TTC549 (cell line): ENCODE measurements at regions not wholly inside any gene's neighbourhood (a gene's known extent, or its start where the extent isn't known, plus 50 kb on each side); places are given as distances from the start of the nearest gene placed in this dataset.

ENCODE experiments used
- FAIRE-seq: peaks from 2 replicates; lab custom pipeline; 2012; peaks lifted over from hg19 to GRCh38; lab: Jason Lieb, UNC

DNA sequence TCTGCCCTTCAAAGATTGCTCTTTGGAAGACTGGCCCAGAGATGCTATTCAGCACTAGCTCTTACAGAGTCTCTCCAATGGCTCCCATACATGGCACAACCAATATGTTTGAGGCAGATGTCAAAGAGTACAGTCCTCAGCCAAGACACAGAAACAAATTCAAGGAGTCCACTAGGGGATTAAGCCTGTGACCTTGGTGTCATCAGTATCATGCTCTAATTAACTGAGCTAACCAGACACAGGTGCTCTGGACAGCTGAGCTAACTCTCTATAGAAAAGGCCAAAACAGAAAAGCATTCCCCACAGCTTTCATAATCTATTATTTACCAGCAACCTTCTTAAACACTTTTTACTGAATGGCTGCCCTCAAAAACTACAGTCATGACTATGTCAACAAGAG is 666.0 kb upstream of the PLXNA2 start:
- no peak for FAIRE-seq

DNA sequence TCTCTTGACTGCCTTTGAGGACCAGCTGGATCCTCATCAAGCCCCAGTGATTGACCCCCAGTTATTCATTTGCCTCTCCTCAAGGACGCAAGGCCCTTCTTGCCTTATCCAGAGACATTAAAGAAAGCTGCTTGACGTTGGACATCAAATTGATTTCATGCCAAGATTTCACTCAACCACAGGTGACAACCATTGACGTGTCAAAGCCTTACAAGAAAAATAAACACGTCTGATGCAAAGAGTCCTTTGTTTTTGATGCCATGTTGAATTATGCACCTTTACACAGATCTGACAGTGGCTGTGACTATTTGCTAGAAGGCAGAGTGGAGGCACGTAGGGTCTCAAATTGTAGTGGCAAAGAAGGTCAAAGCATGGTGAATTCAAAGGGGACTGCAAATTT is 666.2 kb upstream of the CAMK1G start:
- no peak for FAIRE-seq

DNA sequence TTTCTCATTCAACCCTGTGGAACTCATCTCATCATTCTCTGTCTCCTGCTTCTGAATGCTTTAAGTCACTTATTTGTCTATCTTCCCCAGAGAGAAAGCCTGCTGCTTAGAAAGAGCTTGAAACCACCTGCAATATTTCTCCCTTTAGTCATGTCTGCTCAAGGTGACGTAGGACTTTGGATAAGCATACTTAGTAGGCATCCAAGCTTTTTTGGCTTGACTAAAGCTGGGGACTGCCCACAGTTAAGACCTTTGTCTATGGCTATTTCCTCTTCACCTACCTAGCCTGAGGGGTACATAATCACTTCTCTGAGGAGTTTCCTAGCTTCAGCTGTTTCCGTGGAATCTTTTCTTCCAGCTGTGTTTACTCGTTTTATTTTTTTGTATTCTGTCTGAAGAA is 665.8 kb upstream of the CAMK1G start:
- no peak for FAIRE-seq

DNA sequence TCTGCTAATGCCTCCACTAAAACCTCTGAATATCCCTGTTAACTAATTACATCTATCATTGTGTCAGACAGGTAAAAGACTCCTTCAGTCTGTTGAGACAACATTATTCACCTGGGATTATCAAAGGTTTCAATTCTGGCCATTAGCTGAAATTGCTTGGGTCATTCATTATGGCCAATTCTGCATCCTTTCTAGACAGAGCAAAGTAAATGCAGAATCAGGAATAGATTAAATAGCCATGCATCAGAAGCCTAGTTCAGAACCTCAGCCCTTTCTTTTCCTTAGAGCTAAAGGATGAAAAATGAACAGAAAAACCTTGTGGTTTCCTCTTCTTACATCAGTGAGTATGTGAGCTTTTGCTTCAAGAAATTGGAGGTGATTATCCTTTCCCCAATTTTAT is 665.4 kb upstream of the CAMK1G start:
- no peak for FAIRE-seq

DNA sequence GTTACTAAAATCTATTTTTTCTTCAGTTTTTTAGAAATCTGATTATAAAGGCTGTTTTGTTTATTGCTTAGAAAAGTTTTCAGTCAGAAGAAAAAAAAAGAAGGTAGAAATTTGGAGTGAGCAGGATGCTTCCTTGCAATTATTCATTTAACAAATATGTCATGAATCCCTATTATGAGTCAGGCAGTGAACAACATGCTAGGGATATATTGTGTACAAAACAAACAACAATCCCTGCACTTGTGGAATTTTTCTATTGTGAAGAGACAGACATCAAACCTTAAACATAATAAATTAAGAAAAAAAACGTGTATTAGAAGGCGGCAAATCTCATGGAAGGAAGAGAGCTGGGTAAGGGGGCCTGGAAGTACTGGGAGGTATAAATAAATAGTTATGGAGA is 664.1 kb upstream of the CAMK1G start:
- no peak for FAIRE-seq

DNA sequence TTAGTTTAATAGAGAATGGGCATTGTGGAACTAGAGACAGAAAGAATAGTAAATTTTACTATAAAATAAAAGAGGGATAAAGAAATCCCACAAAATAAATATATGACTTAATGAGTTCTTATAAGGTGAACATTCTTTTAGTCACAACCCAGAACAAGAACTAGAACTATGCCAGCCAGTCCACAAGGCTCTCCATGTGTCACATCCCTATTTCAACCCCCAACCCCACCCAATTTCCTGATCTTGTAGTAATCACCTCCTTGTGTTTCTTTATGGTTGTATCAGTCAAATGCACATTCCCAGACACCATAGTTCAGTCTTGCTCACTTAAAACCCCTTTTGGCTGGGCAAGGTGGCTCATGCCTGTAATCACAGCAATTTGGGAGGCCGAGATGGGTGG is 662.3 kb upstream of the CAMK1G start:
- no peak for FAIRE-seq

DNA sequence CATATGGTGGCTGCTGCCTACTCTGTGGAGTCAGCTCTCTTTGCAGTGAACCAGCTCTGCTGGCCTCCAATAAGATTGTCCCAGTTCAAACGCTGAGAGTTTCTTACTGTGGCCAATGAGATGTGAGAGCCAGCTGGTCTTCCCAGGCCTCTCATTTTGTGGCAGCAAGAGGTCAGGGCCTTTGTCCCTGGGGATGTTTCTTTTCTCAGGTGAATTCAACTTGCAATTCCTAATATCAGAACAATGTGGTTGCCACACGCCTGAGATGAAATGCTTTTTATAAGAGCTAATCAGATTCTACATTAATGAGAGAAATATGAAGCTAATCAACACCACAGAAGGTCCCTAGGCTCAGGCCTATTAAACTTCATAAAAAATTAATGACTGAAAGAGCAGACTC is 660.1 kb upstream of the CAMK1G start:
- FAIRE-seq, result no peak

DNA sequence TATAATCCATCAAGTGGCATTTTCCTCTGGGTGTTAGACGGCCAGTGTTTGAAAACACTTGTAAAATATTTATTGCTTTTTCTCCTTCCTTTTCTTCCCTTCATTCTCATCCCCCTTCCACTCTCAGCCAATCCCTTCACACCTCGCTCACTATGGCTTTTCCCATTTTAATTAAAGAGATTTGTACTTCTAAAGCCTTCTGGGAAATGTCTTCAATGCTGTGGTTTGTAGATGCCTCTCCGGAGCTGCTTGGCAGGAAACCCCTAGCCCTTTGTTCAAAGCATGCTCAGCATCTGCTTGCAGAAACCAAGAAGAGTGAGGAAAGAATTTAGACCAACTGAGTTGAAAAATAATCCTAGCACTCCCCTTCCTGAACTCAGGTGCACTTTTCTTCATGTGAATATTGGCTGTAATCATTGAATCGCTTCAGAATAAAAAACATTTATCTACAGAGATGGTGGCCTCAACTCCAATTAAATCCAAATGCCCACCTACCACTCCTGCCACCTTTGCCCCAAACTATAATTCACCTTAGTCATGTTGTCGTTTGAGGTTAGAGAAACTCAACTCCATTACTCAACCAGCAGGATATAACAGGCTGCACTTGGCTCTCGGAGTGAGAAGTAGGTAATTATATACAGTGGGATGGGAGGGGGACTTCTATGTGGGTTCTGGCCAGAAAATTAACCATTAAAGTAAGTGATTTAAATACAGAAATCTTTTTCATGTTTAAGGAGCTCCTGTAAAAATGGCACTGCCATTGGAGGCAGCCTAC is 659.4 kb upstream of the CAMK1G start:
- no peak for FAIRE-seq

DNA sequence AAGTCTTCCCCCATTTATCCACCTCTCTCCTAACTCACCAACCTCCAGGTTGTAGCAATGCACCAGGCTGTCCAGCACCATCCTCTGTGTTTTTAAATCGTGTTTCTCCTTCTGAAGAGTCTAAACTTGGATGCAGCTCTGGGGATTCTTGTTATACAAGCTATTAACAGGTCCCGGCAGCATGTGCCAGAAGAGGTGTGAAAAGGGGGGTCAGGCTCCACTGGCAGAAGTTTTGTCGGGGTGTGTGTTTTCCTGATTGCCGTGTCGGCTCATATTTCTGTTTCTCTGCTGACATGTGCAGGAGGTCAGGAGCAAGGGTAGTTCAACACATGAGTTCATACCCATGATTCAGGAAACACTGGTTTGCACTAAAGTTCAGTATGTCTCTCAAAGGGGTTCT is 658.6 kb upstream of the CAMK1G start:
- no peak for FAIRE-seq

DNA sequence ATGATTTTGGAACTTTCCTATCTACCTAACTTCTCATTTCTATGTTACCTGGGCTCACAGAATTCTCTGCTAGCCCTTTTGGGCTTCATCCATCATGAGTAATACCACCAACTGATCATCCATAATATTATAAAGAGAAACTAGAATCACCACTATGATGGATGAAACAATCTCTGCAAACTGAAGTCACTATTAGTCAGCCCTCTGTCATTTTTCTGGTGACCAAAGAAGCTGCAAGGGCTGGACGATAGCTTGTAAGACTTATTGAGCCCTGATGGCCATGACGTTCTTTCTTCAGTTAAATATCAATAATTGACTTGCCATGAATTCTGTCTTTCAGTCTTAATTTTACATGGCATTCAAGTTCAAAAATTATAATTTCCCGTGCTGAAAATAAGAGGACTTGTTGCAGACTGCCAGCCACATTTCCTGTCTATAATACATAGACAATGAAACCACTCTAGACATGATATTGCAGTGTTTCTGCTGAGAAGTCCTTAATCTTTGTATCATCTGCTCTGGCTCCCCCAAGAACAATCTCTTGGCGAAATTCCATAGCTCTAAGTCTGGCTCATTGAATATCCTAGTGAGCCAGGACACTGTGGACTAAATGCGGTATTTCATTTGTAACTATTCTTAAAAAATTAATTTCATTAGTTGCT is 655.0 kb upstream of the CAMK1G start:
- no peak for FAIRE-seq

DNA sequence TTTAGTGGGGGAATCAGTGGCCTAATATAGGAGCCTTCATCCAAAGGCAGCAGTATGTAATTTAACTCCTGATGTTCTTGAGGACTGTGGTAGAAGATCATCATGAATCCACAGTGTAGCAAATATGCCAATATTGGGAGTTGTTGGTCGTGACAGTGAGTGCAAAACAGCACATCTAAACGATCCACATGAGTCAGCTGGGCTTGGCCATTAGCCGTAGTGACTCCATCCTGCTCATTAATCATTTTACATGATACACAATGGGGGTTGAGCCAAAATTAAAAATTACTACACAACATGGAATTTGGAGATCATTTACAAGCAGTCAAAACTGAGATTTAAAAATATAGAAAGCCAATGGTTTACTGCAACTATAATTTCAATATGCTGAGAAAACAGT is 653.9 kb upstream of the CAMK1G start:
- no peak for FAIRE-seq

DNA sequence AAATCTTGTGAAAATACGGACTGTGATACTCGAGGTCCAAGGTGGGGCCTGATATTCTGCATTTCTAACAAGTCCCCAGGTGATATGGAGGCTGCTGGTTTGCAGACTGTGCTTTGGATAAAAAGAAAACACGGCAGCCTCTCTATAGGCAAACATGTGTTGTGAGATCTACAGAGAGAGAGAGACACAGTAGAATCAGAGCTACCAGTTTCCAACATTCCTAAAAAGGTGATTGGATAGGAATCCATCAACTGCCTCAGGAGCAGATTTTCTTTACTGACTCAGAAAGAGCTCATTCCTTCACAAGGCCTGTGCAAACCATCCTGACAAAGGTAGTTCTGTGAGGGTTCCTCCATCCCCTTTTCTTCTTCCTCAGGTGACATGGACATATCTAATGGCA is 651.6 kb upstream of the CAMK1G start:
- no peak for FAIRE-seq

DNA sequence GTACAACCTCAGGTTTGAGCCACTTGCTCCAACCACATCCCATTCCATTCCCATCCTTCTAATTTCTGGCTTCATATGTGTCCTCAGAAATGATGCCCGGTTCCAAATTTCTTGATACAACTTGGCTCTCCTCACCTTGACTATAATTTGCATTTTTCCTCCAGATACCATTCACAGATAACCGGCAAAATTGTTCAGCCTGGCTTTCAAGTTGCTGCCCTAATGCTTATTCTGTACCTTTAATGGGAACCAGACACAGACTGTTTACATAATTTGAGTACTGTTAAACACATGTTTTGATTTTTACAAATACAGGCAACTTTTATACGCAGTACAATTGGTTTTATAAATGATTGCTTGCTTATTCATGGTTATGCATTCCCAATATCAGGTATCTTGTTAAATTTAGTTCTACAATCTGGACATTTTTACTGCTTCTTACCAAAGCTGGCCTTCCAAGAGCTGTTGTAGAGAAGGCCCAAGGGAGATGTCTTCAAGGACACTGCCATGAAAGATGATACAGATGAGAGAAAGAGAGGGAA is 649.5 kb upstream of the CAMK1G start:
- no peak for FAIRE-seq

DNA sequence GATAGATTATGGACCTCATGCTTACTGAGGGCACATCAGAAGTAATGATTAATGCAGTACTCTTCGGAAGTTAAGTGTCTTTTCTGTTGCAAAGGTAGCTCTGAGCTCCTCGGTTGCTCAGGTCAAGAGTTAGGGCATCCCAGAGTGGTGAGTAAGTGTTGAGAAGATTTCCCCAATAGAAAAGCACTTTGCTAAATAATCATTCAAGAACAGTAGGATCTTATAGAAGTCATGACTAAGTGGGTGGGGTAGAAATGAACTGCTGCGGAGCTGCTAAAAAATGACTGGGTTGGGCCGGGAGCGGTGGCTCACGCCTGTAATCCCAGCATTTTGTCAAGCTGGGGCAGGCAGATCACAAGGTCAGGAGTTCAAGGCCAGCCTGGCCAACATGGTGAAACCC is 648.6 kb upstream of the CAMK1G start:
- FAIRE-seq, result no peak

DNA sequence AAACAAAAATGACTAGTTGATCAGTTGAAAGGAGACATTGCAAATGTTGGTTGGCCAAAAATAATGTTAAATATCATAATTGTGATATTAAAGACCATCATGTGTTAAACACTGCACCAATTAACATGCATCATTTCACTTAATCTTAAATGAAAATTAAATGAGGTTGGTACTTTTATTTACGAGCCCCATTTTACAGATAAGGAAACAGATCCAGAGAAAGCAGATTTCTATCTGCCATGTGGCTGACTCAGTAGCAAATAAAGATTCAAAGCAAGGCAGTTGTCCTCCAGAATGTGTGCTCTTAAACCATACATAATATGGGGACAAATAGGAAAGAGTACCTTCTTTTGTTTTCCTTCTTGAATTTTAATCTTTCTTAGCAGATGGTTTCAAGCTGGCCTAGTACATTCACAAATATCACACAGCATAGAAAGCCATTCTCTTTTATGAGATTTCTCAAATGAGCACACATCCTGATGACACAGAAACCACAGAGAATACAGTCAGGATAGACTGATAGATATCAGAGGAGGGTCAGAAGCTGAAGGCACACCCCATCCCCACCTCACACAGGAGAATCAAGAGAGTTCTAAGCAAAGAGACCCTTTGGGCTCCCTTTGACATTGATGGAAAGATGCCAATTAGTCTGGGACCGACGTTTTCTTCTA is 647.9 kb upstream of the CAMK1G start:
- no peak for FAIRE-seq

DNA sequence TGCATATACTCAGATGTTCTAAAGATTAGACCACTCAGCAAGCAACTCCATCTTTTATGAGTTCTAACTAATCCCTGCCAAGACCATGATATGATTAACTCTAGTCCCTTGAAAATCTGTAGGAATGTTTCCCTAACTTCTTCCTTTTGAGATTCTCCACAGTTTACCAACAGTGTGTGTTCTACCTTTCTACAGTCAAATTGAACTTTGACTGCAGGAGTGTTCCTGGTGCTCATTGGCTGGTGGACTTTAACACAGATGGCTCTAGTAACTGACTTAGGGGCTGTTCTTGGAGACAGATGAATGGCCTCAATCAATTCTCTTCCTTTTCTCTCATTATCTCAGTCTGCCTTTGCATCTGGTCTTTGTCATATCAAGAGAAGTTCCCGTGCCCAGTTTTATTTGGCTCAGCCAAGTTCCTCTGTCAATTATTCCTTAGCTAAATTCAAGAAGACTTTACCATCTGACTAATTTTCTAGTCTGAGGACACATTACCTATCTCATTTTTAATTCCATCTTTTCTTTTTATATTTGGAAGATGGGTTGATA is 643.9 kb upstream of the CAMK1G start:
- FAIRE-seq, result no peak

DNA sequence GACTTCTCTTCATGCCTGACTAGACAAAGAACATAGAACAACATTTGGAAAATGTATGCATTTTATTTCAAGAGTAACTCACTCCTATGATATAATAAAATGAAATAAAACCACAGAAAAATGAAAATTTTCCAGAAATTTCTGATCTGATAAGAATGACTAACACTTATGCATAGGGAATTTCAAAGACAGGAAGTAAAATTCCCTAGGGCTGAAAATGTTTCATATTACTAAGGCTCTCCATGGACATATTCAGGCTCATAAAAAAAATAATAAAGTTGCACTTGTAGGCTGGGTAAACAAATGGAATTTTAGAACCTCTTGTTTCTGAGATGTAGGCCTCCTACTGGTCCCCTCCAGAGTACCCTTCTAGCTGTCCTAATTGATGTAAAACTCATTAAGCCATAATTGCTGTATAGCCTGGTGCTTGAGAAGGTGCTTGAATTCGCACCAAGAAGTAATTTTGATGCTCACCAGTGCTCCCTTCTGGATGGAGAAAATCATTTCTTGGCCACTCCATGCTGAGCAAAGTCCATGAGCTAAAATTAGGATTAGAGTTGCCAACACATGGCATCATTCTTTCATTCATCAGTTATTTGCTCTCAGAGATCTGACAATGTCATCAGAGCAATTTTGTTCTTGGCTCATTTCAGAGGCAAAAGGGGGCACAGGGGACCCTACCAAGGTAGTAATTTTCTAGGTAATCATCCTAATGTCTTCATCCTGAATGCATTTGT is 641.0 kb upstream of the CAMK1G start:
- FAIRE-seq, result no peak

DNA sequence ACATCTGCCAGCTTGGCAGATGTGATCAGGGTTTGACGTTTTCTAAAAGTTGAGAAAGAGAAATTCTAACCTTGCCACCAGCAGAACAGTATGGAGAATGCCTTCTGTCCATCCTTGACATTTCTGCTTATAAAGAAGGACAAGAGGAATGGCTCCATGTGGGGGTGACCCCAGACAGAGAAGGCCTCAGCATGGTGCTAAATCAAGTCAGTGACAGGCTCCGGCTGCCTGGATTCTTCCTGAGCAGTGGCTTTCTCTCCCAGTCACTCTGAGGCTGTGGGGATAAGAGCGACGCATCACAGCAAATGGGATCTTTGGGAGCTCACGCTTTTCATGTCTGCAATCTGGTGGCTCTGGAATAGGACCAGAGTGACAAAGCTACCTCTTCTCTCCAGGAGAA is 640.2 kb upstream of the CAMK1G start:
- no peak for FAIRE-seq

DNA sequence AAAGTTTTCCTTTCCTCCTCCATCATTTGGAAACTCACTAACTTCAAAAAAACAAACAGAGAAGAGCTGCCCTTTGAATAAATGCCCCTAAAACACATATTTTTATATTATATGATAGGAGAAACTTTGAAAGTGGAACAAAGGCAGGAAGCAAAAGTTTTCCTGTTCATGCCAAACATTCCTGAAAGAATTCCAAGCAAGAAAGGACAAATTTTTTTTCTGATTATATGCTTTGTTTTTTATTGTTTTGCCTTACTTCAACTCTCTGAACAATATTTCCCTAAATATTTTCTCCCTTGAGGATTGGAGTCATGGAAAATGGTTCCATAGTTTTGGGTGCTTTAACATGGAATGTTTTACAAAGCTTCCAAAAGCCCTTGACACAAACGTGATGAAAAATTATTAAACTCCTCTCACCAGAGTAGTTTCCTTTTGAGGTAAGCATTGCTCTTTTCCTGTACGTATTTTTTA is 638.5 kb upstream of the CAMK1G start:
- FAIRE-seq, result no peak

DNA sequence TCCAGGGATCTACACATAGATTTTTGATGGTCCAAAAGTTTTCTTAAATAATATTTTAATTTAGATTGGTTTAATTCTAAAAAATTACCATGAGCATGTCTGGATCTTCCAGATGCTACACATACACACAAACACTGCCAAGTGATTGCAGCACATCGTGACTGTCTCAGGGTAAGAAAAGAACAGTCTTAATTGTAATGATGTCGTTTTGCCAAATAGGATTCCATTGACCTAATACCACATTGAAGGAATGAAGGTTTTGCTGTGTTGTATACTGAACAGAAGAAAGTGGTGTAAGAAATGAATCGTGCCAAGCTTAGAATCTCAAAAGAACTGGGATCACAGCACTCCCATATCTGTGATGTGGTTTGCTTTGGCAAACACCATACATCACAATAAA is 633.3 kb upstream of the CAMK1G start:
- no peak for FAIRE-seq

DNA sequence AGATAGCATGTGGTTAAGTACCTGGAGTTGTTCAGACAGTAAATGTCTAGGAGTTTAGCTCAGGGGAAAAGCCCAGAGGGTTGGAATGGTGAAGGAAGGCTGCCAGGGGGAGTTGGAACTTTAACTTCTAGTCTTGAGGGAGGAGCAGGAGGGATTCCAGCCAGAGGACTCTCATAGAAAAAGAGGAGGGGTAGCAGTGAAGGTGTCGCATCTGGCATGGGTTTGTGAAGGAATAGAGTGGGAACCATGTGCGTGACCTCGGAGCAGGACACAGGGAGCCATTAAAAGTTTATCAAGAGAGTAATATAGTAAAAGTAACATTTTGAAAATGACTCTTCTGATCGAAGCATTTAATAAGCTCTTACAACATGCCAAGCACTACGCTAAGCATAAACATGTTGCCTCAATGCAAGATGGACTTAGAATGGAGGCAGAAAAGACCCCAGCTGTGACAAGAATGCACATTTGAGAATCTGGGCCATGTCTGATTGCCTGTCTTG is 632.4 kb upstream of the CAMK1G start:
- no peak for FAIRE-seq

DNA sequence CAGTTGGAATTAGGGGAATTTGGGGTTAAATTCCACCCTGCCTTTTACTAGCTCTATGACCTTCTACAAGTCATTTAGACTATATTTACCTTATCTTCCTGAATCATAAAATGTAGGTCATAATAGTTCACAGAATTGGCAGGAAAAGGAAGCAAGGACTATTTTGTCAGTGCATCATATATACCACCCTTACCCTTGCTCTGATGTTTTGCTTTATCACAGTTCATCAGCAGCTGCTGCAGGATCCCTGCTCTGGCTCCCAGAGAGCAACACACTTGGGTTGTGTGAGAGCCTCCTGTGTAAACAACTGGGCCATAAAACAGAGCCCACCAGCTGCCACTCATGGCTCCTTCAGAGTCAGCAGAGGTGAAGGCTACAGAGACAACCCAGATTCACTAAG is 631.6 kb upstream of the CAMK1G start:
- no peak for FAIRE-seq
